ENCODE measurements at regions not wholly inside any gene's neighbourhood (a gene's known extent, or its start where the extent isn't known, plus 50 kb on each side); places are given as distances from the start of the nearest gene placed in this dataset.

GRCh38 chr3:117393119-117393518 lies 683.5 kb downstream of the TUSC7 start:
- TF ChIP-seq CTCF (IDR thresholded peaks at IDR 0.05; ENCODE audit: unreplicated experiment), result no peak
- DNase-seq (ENCODE audit: low spot score), result no peak
- Mint-ChIP-seq H3K9me3 (ENCODE audit: unreplicated experiment) (no peaks in the 10 kb centered on the region), H3K27me3 (ENCODE audit: unreplicated experiment) (no peaks in the 10 kb centered on the region), H3K4me1 (ENCODE audit: unreplicated experiment) (peaks cover 4% of the 10 kb centered on the region), H3K36me3 (ENCODE audit: low read depth, unreplicated experiment) (no peaks in the 10 kb centered on the region), H3K4me3 (ENCODE audit: unreplicated experiment) (no peak overlapping the region), H3K27ac (ENCODE audit: unreplicated experiment) (no peak overlapping the region)

GRCh38 chr3:117398141-117398899 lies 688.7 kb downstream of the TUSC7 start:
- no peak for TF ChIP-seq CTCF (IDR thresholded peaks at IDR 0.05; ENCODE audit: unreplicated experiment)
- Mint-ChIP-seq H3K4me3 (ENCODE audit: unreplicated experiment) (no peak overlapping the region), H3K9me3 (ENCODE audit: unreplicated experiment) (no peaks in the 10 kb centered on the region), H3K36me3 (ENCODE audit: low read depth, unreplicated experiment) (no peaks in the 10 kb centered on the region), H3K27ac (ENCODE audit: unreplicated experiment) (no peak overlapping the region), H3K27me3 (ENCODE audit: unreplicated experiment) (no peaks in the 10 kb centered on the region), H3K4me1 (ENCODE audit: unreplicated experiment) (peaks cover 14% of the 10 kb centered on the region)
- no peak for DNase-seq (ENCODE audit: low spot score)

GRCh38 chr3:117399311-117400078 lies 689.9 kb downstream of the TUSC7 start:
- Mint-ChIP-seq H3K4me3 (ENCODE audit: unreplicated experiment) (no peak overlapping the region), H3K27ac (ENCODE audit: unreplicated experiment) (no peak overlapping the region), H3K27me3 (ENCODE audit: unreplicated experiment) (no peaks in the 10 kb centered on the region), H3K4me1 (ENCODE audit: unreplicated experiment) (peaks cover 18% of the 10 kb centered on the region), H3K36me3 (ENCODE audit: low read depth, unreplicated experiment) (no peaks in the 10 kb centered on the region), H3K9me3 (ENCODE audit: unreplicated experiment) (no peaks in the 10 kb centered on the region)
- no peak for DNase-seq (ENCODE audit: low spot score)
- no peak for TF ChIP-seq CTCF (IDR thresholded peaks at IDR 0.05; ENCODE audit: unreplicated experiment)

- no peak for TF ChIP-seq CTCF (IDR thresholded peaks at IDR 0.05; ENCODE audit: unreplicated experiment)
- no peaks in the 10 kb centered on the region for H3K9me3 Mint-ChIP-seq (ENCODE audit: unreplicated experiment)
- H3K4me1 Mint-ChIP-seq (ENCODE audit: unreplicated experiment), result peaks cover 22% of the 10 kb centered on the region
Observed at GRCh38 chr3:117400303-117400702, 690.7 kb downstream of the TUSC7 start.

GRCh38 chr3:117404141-117404540 lies 694.6 kb downstream of the TUSC7 start:
- no peak overlapping the region for H3K27ac Mint-ChIP-seq (ENCODE audit: unreplicated experiment)
- no peak for TF ChIP-seq CTCF (IDR thresholded peaks at IDR 0.05; ENCODE audit: unreplicated experiment)
- H3K36me3 Mint-ChIP-seq (ENCODE audit: low read depth, unreplicated experiment), result no peaks in the 10 kb centered on the region
- no peaks in the 10 kb centered on the region for H3K27me3 Mint-ChIP-seq (ENCODE audit: unreplicated experiment)
- no peak overlapping the region for H3K4me3 Mint-ChIP-seq (ENCODE audit: unreplicated experiment)
- DNase-seq (ENCODE audit: low spot score), result no peak
- H3K9me3 Mint-ChIP-seq (ENCODE audit: unreplicated experiment), result no peaks in the 10 kb centered on the region
- H3K4me1 Mint-ChIP-seq (ENCODE audit: unreplicated experiment), result peaks cover 13% of the 10 kb centered on the region

More at GRCh38 chr3:117400303-117400702, 690.7 kb downstream of the TUSC7 start:
- no peak overlapping the region for H3K27ac Mint-ChIP-seq (ENCODE audit: unreplicated experiment)
- no peak for DNase-seq (ENCODE audit: low spot score)
- no peaks in the 10 kb centered on the region for H3K27me3 Mint-ChIP-seq (ENCODE audit: unreplicated experiment)
- no peak overlapping the region for H3K4me3 Mint-ChIP-seq (ENCODE audit: unreplicated experiment)
- H3K36me3 Mint-ChIP-seq (ENCODE audit: low read depth, unreplicated experiment), result no peaks in the 10 kb centered on the region
